Type B pancreatic cell (in vitro differentiated cells): ENCODE measurements at regions not wholly inside any gene's neighbourhood (a gene's known extent, or its start where the extent isn't known, plus 50 kb on each side); places are given as distances from the start of the nearest gene placed in this dataset.

Experiments used
- DNase-seq: peaks from one replicate; pipeline ENCODE4 v3.0.0; 2021; ENCODE audit warnings: mixed read lengths; ENCODE audit not compliant: unreplicated experiment; ENCODE audit errors: extremely low spot score
- H3K27ac Mint-ChIP-seq: 2 replicates; pipeline ENCODE4 v1.8.0; 2021; ENCODE audit warnings: mild to moderate bottlenecking, mixed read lengths
- H3K27me3 Mint-ChIP-seq: 2 replicates; pipeline ENCODE4 v1.8.0; 2021; ENCODE audit warnings: mixed read lengths
- H3K36me3 Mint-ChIP-seq: 2 replicates; pipeline ENCODE4 v1.8.0; 2021; ENCODE audit warnings: mixed read lengths
- H3K4me1 Mint-ChIP-seq: one replicate; pipeline ENCODE4 v1.8.0; 2021; ENCODE audit warnings: mixed read lengths; ENCODE audit not compliant: unreplicated experiment
- H3K4me3 Mint-ChIP-seq: 2 replicates; pipeline ENCODE4 v1.8.0; 2021; ENCODE audit warnings: mild to moderate bottlenecking, mixed read lengths
- H3K9me3 Mint-ChIP-seq: 2 replicates; pipeline ENCODE4 v1.8.0; 2021; ENCODE audit warnings: mixed read lengths
- TF ChIP-seq, protein P1 (sequence below): fragments of 200-600 bp; sonication (generic); conservative IDR thresholded peaks from 2 replicates; pipeline ENCODE4 v1.5.0; 2021; ENCODE audit warnings: antibody characterized with exemption, mild to moderate bottlenecking

DNA sequence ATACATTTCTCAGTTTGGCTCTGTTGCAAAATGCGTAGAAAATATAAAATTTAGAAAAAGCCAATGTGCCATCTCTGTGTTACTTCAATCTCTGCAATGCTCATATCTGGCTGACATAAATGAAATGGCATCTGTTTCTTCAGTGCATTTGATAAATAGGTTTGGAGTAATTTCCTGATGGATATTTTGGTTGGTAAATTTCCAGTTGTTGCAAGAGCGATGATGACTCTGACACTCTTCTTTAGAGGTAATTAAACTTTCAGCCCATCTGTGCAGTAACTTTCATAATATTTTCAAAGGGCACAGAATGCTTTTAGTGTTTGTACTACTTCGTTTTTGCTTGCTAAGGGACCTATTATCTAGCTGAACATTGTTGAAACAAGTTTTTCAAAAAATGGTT lies 1286.4 kb downstream of the PCDH9 start:
- H3K27ac Mint-ChIP-seq = no peak overlapping the region
- H3K27me3 Mint-ChIP-seq = no peaks in the 10 kb centered on the region
- DNase-seq = no peak
- H3K4me1 Mint-ChIP-seq = no peaks in the 10 kb centered on the region
- no peak overlapping the region for H3K4me3 Mint-ChIP-seq
- H3K36me3 Mint-ChIP-seq = no peaks in the 10 kb centered on the region
- H3K9me3 Mint-ChIP-seq = no peaks in the 10 kb centered on the region
- TF ChIP-seq, protein P1, sequence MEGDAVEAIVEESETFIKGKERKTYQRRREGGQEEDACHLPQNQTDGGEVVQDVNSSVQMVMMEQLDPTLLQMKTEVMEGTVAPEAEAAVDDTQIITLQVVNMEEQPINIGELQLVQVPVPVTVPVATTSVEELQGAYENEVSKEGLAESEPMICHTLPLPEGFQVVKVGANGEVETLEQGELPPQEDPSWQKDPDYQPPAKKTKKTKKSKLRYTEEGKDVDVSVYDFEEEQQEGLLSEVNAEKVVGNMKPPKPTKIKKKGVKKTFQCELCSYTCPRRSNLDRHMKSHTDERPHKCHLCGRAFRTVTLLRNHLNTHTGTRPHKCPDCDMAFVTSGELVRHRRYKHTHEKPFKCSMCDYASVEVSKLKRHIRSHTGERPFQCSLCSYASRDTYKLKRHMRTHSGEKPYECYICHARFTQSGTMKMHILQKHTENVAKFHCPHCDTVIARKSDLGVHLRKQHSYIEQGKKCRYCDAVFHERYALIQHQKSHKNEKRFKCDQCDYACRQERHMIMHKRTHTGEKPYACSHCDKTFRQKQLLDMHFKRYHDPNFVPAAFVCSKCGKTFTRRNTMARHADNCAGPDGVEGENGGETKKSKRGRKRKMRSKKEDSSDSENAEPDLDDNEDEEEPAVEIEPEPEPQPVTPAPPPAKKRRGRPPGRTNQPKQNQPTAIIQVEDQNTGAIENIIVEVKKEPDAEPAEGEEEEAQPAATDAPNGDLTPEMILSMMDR = no peak

DNA sequence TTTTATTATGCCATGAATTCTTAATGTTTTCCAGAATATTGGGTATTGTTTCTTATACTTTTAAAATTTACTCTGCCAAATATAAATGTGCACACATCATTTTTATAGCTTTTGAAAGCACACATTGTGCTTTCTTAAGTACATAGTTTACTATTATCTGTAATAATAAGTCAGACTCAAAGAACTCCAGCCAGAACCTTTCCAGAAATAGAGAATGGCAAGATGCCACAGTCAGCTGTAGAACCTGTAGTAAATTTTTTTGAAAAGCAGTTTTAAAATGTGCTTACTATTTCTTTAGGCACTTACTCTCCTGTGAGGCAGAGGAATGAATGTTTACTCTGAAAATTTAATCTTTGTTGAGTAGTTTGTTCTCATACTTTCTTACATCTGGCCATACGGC lies 1287.1 kb downstream of the PCDH9 start:
- Mint-ChIP-seq H3K36me3 (no peaks in the 10 kb centered on the region), H3K4me1 (no peaks in the 10 kb centered on the region), H3K27ac (no peak overlapping the region), H3K27me3 (no peaks in the 10 kb centered on the region), H3K4me3 (no peak overlapping the region), H3K9me3 (no peaks in the 10 kb centered on the region)
- TF ChIP-seq, protein P1 = no peak
- DNase-seq = no peak

- no peak for DNase-seq
- no peak overlapping the region for H3K4me3 Mint-ChIP-seq
- H3K9me3 Mint-ChIP-seq = no peaks in the 10 kb centered on the region
- H3K36me3 Mint-ChIP-seq = no peaks in the 10 kb centered on the region
- H3K27me3 Mint-ChIP-seq = no peaks in the 10 kb centered on the region
- TF ChIP-seq, protein P1 = no peak
- no peak overlapping the region for H3K27ac Mint-ChIP-seq
- no peaks in the 10 kb centered on the region for H3K4me1 Mint-ChIP-seq
Measured at GRCh38 chr13:65940720-65941119, 1289.4 kb downstream of the PCDH9 start.

GRCh38 chr13:65937251-65937650 lies 1292.9 kb downstream of the PCDH9 start:
- H3K4me1 Mint-ChIP-seq = no peaks in the 10 kb centered on the region
- no peak overlapping the region for H3K27ac Mint-ChIP-seq
- DNase-seq = no peak
- TF ChIP-seq, protein P1 = no peak
- H3K36me3 Mint-ChIP-seq = no peaks in the 10 kb centered on the region
- H3K4me3 Mint-ChIP-seq = no peak overlapping the region
- H3K27me3 Mint-ChIP-seq = no peaks in the 10 kb centered on the region
- H3K9me3 Mint-ChIP-seq = no peaks in the 10 kb centered on the region

GRCh38 chr13:65936249-65936648 lies 1293.9 kb downstream of the PCDH9 start:
- TF ChIP-seq, protein P1 = no peak
- H3K4me3 Mint-ChIP-seq = no peak overlapping the region
- H3K27ac Mint-ChIP-seq = no peak overlapping the region
- H3K9me3 Mint-ChIP-seq = no peaks in the 10 kb centered on the region
- no peaks in the 10 kb centered on the region for H3K36me3 Mint-ChIP-seq
- no peaks in the 10 kb centered on the region for H3K4me1 Mint-ChIP-seq
- no peaks in the 10 kb centered on the region for H3K27me3 Mint-ChIP-seq
- no peak for DNase-seq

GRCh38 chr13:65932587-65933239 lies 1297.4 kb downstream of the PCDH9 start:
- TF ChIP-seq, protein P1 = no peak
- H3K27me3 Mint-ChIP-seq = no peaks in the 10 kb centered on the region
- H3K4me1 Mint-ChIP-seq = no peaks in the 10 kb centered on the region
- no peaks in the 10 kb centered on the region for H3K36me3 Mint-ChIP-seq
- no peak overlapping the region for H3K27ac Mint-ChIP-seq
- DNase-seq = no peak
- no peaks in the 10 kb centered on the region for H3K9me3 Mint-ChIP-seq
- H3K4me3 Mint-ChIP-seq = no peak overlapping the region
